H1 (cell line): ENCODE measurements at regions not wholly inside any gene's neighbourhood (a gene's known extent, or its start where the extent isn't known, plus 50 kb on each side); places are given as distances from the start of the nearest gene placed in this dataset.

Experiments
- CTCF ChIA-PET: fragments of 300-600 bp; sonication (Branson Sonifier 250); formaldehyde crosslinking; loops from one replicate; lab custom pipeline; 2021; ENCODE audit not compliant: partially characterized antibody; lab: Charles Lee
- POLR2A ChIA-PET: fragments of 300-600 bp; sonication (Branson Sonifier 250); formaldehyde crosslinking; loops from one replicate; lab custom pipeline; 2021; ENCODE audit warnings: inconsistent platforms; ENCODE audit not compliant: partially characterized antibody; lab: Charles Lee
- DNase-seq, 2 experiments: peaks; one replicate each; pipeline versions ENCODE4 v3.0.0 to v3.0.0-alpha.2; 2010 to 2022; ENCODE audit warnings: low spot score in 2 of 2, low read depth in 1 of 2, mixed read lengths in 1 of 2
- FAIRE-seq: peaks from 2 replicates; lab custom pipeline; 2011; peaks lifted over from hg19 to GRCh38; lab: Jason Lieb, UNC
- H2AFZ ChIP-seq: 2 replicates; pipeline ENCODE4 v1.8.1; 2012; ENCODE audit warnings: low read length, inconsistent platforms
- H2AK5ac ChIP-seq: 2 replicates; pipeline ENCODE4 v1.6.1; 2013; ENCODE audit warnings: low read depth, low read length
- H2BK120ac ChIP-seq: replicated peaks from 2 replicates; pipeline ENCODE3; 2013; ENCODE audit warnings: low read depth, low read length, inconsistent platforms
- H2BK12ac ChIP-seq: 2 replicates; pipeline ENCODE4 v1.6.1; 2013; ENCODE audit warnings: low read depth, low read length
- H2BK15ac ChIP-seq: 2 replicates; pipeline ENCODE4 v1.6.1; 2013; ENCODE audit warnings: low read length
- H2BK20ac ChIP-seq: 2 replicates; pipeline ENCODE4 v1.6.1; 2013; ENCODE audit warnings: low read length
- H2BK5ac ChIP-seq: 2 replicates; pipeline ENCODE4 v1.6.1; 2013; ENCODE audit warnings: low read depth, low read length
- H3K14ac ChIP-seq: 2 replicates; pipeline ENCODE4 v1.6.1; 2013; ENCODE audit warnings: inconsistent platforms; ENCODE audit not compliant: insufficient read length
- H3K18ac ChIP-seq: 2 replicates; pipeline ENCODE4 v1.6.1; 2013; ENCODE audit warnings: low read length; ENCODE audit errors: extremely low read depth
- H3K23ac ChIP-seq: 2 replicates; pipeline ENCODE4 v1.6.1; 2013; ENCODE audit warnings: inconsistent platforms; ENCODE audit not compliant: insufficient read length
- H3K23me2 ChIP-seq: 2 replicates; pipeline ENCODE4 v1.6.1; 2013; ENCODE audit warnings: low read depth, low read length
- H3K27ac ChIP-seq: 2 replicates; pipeline ENCODE4 v1.6.1; 2011; ENCODE audit warnings: low read depth, low read length, inconsistent platforms
- H3K27me3 ChIP-seq, 4 experiments: replicated peaks in 1 of 4; 1 replicate in 1 of 4; 2 replicates in 3 of 4; pipeline versions ENCODE4 v1.6.1 to v1.8.1; 2011 to 2013; ENCODE audit warnings: low read length in 3 of 4, mild to moderate bottlenecking in 3 of 4, inconsistent platforms in 2 of 4, mixed read lengths in 2 of 4, moderate library complexity in 1 of 4; ENCODE audit not compliant: control insufficient read depth in 3 of 4, insufficient read depth in 3 of 4; ENCODE audit errors: extremely low read depth in 1 of 4
- H3K36me3 ChIP-seq, 4 experiments: 2 replicates each; pipeline versions ENCODE4 v1.6.1 to v1.8.1; 2011 to 2013; ENCODE audit warnings: mild to moderate bottlenecking in 4 of 4, low read length in 3 of 4, moderate library complexity in 2 of 4, control low read depth in 1 of 4, inconsistent platforms in 1 of 4; ENCODE audit not compliant: insufficient read depth in 4 of 4, control insufficient read depth in 2 of 4
- H3K4ac ChIP-seq: replicated peaks from 2 replicates; pipeline ENCODE3; 2013; ENCODE audit warnings: low read length, low read depth, mixed read lengths, inconsistent platforms; ENCODE audit not compliant: insufficient read length
- H3K4me1 ChIP-seq, 4 experiments: replicated peaks in 1 of 4; 1 replicate in 1 of 4; 2 replicates in 3 of 4; pipeline versions ENCODE4 v1.6.1 to v1.8.1; 2011 to 2013; ENCODE audit warnings: low read length in 3 of 4, inconsistent platforms in 2 of 4, mixed read lengths in 1 of 4; ENCODE audit not compliant: insufficient read depth in 4 of 4, control insufficient read depth in 3 of 4
- H3K4me2 ChIP-seq, 2 experiments: 2 replicates each; pipeline versions ENCODE4 v1.6.1 to v1.8.1; 2011 to 2013; ENCODE audit warnings: low read depth in 2 of 2, low read length in 2 of 2, control low read depth in 1 of 2, inconsistent platforms in 1 of 2, mild to moderate bottlenecking in 1 of 2; ENCODE audit not compliant: insufficient read depth in 1 of 2
- H3K4me3 ChIP-seq, 4 experiments: fragments of 200-600, 300-600 bp in 1 of 4; sonication (generic), shearing (Covaris generic), sonication (Bioruptor Twin) in 1 of 4; 2 replicates each; pipeline versions ENCODE4 v1.5.1 to v1.8.1; 2011 to 2016; ENCODE audit warnings: low read length in 4 of 4, low read depth in 3 of 4, control low read depth in 2 of 4, inconsistent platforms in 2 of 4, mild to moderate bottlenecking in 2 of 4, mixed read lengths in 1 of 4, moderate library complexity in 1 of 4; ENCODE audit not compliant: insufficient read depth in 2 of 4; ENCODE audit errors: extremely low read depth in 1 of 4
- H3K56ac ChIP-seq: replicated peaks from 2 replicates; pipeline ENCODE3; 2013; ENCODE audit warnings: low read depth, mild to moderate bottlenecking, mixed read lengths, low read length, inconsistent platforms; ENCODE audit not compliant: insufficient read length
- H3K79me1 ChIP-seq: 2 replicates; pipeline ENCODE4 v1.6.1; 2013; ENCODE audit warnings: low read depth, low read length, control low read depth
- H3K79me2 ChIP-seq, 2 experiments: 2 replicates each; pipeline versions ENCODE4 v1.6.1 to v1.8.1; 2012 to 2013; ENCODE audit warnings: low read length in 2 of 2, mild to moderate bottlenecking in 2 of 2, inconsistent platforms in 1 of 2; ENCODE audit not compliant: insufficient read depth in 2 of 2, control insufficient read depth in 1 of 2
- H3K9ac ChIP-seq, 4 experiments: replicated peaks in 1 of 4; 1 replicate in 1 of 4; 2 replicates in 3 of 4; pipeline versions ENCODE4 v1.6.1 to v1.8.1; 2011 to 2013; ENCODE audit warnings: low read depth in 3 of 4, low read length in 3 of 4, control low read depth in 2 of 4, mild to moderate bottlenecking in 2 of 4, moderate library complexity in 2 of 4, inconsistent platforms in 1 of 4; ENCODE audit errors: extremely low read depth in 1 of 4
- H3K9me3 ChIP-seq, 2 experiments: 2 replicates each; pipeline versions ENCODE4 v1.6.1 to v1.8.1; 2012 to 2013; ENCODE audit warnings: mild to moderate bottlenecking in 2 of 2, moderate library complexity in 2 of 2, control low read depth in 1 of 2, inconsistent platforms in 1 of 2, low read depth in 1 of 2, low read length in 1 of 2, mixed read lengths in 1 of 2; ENCODE audit not compliant: insufficient read depth in 2 of 2
- H4K20me1 ChIP-seq, 2 experiments: replicated peaks in 1 of 2; 2 replicates each; pipeline versions ENCODE3 to v1.8.1; 2011 to 2013; ENCODE audit warnings: inconsistent platforms in 2 of 2, low read length in 2 of 2, mild to moderate bottlenecking in 1 of 2; ENCODE audit not compliant: insufficient read depth in 2 of 2, control insufficient read depth in 1 of 2
- H4K5ac ChIP-seq: 2 replicates; pipeline ENCODE4 v1.6.1; 2013; ENCODE audit warnings: low read length, low read depth, mixed read lengths, inconsistent platforms; ENCODE audit not compliant: insufficient read length
- H4K8ac ChIP-seq: 2 replicates; pipeline ENCODE4 v1.8.0; 2013; ENCODE audit warnings: mild to moderate bottlenecking, moderate library complexity, low read length, inconsistent platforms; ENCODE audit not compliant: insufficient read depth; ENCODE audit errors: extremely low read depth
- H4K91ac ChIP-seq: replicated peaks from 2 replicates; pipeline ENCODE3; 2013; ENCODE audit warnings: low read length, mixed read lengths, inconsistent platforms; ENCODE audit not compliant: insufficient read length
- HDAC6 ChIP-seq: IDR thresholded peaks from one replicate; pipeline ENCODE4 v1.7.1; 2012; ENCODE audit warnings: low read depth, mild to moderate bottlenecking, inconsistent platforms, low read length, moderate library complexity
- RAD21 ChIP-seq, 2 experiments: IDR thresholded peaks in 1 of 2; conservative IDR thresholded peaks in 1 of 2; 2 replicates each; pipeline ENCODE4 v1.6.1; 2011; ENCODE audit warnings: low read depth in 2 of 2, low read length in 2 of 2, improper control_type of control experiment in 1 of 2, inconsistent platforms in 1 of 2, mild to moderate bottlenecking in 1 of 2, moderate library complexity in 1 of 2
- WGBS, 2 experiments: shearing (Covaris generic) in 1 of 2; methylation state at CpG; one replicate each; pipeline versions ENCODE4 v1.1.6 to v1.1.7; 2013 to 2015; ENCODE audit warnings: low lambda C conversion rate in 2 of 2, mixed read lengths in 2 of 2, inconsistent platforms in 1 of 2, low coverage in 1 of 2, missing lambda C conversion rate in 1 of 2; ENCODE audit not compliant: insufficient replicate concordance in 2 of 2, insufficient coverage in 1 of 2, insufficient read length in 1 of 2; ENCODE audit errors: extremely low coverage in 1 of 2, missing lambda C conversion rate in 1 of 2; 5-methylcytosine and 5-hydroxymethylcytosine counted together

- Histone ChIP-seq H3K4ac (no peak overlapping the region), H3K27me3 (no peaks in the 10 kb centered on the region)
Observed at GRCh38 chr15:37698679-37699078, 235.8 kb upstream of the TMCO5A start.

More at GRCh38 chr15:37698679-37699078, 235.8 kb upstream of the TMCO5A start:
- Histone ChIP-seq H3K4me3 (no peak overlapping the region), H2BK120ac (no peak overlapping the region), H2BK5ac (no peak overlapping the region), H2BK12ac (no peak overlapping the region), H3K79me1 (no peaks in the 10 kb centered on the region), H4K5ac (no peak overlapping the region), H4K20me1 (no peaks in the 10 kb centered on the region), H3K14ac (no peak overlapping the region), H3K27ac (no peak overlapping the region), H3K23ac (no peak overlapping the region), H3K18ac (no peak overlapping the region), H2AK5ac (no peak overlapping the region), H2BK15ac (no peak overlapping the region), H4K91ac (no peak overlapping the region), H4K8ac (no peak overlapping the region), H3K79me2 (no peaks in the 10 kb centered on the region), H3K56ac (no peak overlapping the region), H3K4me2 (no peak overlapping the region), H3K4me1 (no peaks in the 10 kb centered on the region), H3K9me3 (peaks cover 0 to 3% of the 10 kb centered on the region in 2 experiments; a peak in 1 of 4 replicates), H3K9ac (no peak overlapping the region), H2AFZ (no peak overlapping the region), H3K36me3 (no peaks in the 10 kb centered on the region), H3K23me2 (no peaks in the 10 kb centered on the region; the same call in 1 of the 2 replicates), H2BK20ac (no peak overlapping the region)
- no peak for DNase-seq
- FAIRE-seq, result no peak
- ChIA-PET POLR2A (no interaction called here), CTCF (interaction anchor here (1.0 to 1.7 kb wide), 2 partner anchors 13 to 193 kb away, joined by 3 to 5 read pairs; no protein-coding TSS in a partner anchor)
- 91% methylated on average over 3 of the region's 3 CpGs; no CpG with 5 or more reads in 1 of the 2 experiments for WGBS, 2 experiments
- TF ChIP-seq HDAC6 (no peak), RAD21 (IDR thresholded peaks at IDR 0.05 in 1 of 2, conservative IDR thresholded peaks at IDR 0.05 in 1 of 2; ENCODE audit: low read depth in 2 of 2, low read length in 2 of 2) (peak in 1 of 2 experiments; percentile 38; a peak in 2 of 4 replicates)
